AG09309 (cell line): ENCODE measurements at regions not wholly inside any gene's neighbourhood (a gene's known extent, or its start where the extent isn't known, plus 50 kb on each side); places are given as distances from the start of the nearest gene placed in this dataset.
A peak's percentile ranks its signal among the peaks of the same experiment; 100 is the strongest.

ENCODE experiments used
- DNase-seq: peaks from one replicate; pipeline ENCODE4 v3.0.0-alpha.2; 2010; ENCODE audit warnings: low read depth
- H3K4me3 ChIP-seq: 2 replicates; pipeline ENCODE4 v1.5.1; 2011; ENCODE audit warnings: mild to moderate bottlenecking, low read depth, low read length, moderate library complexity; ENCODE audit not compliant: control insufficient read depth
- TF ChIP-seq, protein P1 (sequence below): IDR thresholded peaks from 2 replicates; pipeline ENCODE4 v1.5.1; 2011; ENCODE audit warnings: mild to moderate bottlenecking, low read depth, low read length, inconsistent platforms; ENCODE audit not compliant: insufficient read depth, control insufficient read depth; ENCODE audit errors: missing control alignments

DNA sequence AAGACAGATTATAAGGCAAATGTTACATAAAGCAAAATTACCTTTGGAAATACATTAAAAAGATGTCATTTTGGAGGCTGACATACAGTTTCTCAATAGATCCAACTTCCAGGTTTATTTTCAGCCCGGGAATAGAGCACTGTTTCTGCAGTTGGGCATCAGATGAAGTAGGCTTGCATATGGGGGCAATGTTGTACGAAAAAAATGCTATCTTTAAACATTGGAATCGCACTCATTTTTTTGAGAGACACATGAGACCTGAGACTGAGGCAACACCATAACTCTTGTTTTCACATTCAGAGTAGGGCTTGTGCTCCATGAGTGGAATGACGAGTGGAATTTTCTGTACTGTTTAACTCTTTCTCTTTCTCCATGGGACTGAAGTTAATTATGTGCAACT is 122.4 kb upstream of the ZRANB2 start:
- TF ChIP-seq, protein P1, sequence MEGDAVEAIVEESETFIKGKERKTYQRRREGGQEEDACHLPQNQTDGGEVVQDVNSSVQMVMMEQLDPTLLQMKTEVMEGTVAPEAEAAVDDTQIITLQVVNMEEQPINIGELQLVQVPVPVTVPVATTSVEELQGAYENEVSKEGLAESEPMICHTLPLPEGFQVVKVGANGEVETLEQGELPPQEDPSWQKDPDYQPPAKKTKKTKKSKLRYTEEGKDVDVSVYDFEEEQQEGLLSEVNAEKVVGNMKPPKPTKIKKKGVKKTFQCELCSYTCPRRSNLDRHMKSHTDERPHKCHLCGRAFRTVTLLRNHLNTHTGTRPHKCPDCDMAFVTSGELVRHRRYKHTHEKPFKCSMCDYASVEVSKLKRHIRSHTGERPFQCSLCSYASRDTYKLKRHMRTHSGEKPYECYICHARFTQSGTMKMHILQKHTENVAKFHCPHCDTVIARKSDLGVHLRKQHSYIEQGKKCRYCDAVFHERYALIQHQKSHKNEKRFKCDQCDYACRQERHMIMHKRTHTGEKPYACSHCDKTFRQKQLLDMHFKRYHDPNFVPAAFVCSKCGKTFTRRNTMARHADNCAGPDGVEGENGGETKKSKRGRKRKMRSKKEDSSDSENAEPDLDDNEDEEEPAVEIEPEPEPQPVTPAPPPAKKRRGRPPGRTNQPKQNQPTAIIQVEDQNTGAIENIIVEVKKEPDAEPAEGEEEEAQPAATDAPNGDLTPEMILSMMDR, result no peak
- H3K4me3 ChIP-seq, result no peak overlapping the region
- DNase-seq, result no peak

DNA sequence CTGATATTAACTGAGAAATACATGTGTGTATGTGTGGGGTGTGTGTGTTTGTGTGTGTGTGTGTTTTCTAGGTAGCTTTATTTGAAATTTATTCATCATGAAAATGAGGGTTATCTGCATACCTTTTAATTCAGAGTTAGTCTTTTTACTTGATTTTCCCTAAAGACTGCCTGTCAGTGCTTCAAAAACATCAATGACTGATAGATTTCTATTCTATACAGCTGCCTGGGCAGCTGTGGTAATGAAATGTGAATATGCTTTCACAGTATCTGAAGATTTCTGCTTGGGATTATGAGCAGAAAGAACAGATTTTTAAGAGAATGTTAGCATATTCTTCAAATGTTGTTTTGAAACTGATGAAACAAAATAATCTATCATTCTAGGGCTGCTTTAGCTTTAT is 119.7 kb upstream of the ZRANB2 start:
- no peak overlapping the region for H3K4me3 ChIP-seq
- TF ChIP-seq, protein P1, result no peak
- no peak for DNase-seq

DNA sequence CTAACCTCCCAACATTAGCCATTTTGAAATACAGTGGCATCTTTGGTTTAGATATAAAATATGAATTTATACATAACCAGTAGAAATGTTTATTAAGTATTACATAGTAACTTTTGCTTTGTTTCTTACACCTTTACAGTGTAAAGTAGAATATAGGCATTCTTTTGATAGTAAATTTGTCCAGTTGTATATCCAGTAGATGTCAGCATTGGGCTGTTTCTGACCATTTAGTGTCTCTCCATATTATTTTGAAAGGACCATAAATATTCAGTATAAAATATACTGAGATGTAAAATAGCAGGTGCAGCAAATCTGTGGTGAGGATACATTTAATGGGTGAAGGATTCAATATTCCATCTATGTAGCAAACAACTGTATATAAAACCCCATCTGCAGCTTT is 115.8 kb upstream of the ZRANB2 start:
- DNase-seq, result no peak
- TF ChIP-seq, protein P1, result peak; percentile 45

DNA sequence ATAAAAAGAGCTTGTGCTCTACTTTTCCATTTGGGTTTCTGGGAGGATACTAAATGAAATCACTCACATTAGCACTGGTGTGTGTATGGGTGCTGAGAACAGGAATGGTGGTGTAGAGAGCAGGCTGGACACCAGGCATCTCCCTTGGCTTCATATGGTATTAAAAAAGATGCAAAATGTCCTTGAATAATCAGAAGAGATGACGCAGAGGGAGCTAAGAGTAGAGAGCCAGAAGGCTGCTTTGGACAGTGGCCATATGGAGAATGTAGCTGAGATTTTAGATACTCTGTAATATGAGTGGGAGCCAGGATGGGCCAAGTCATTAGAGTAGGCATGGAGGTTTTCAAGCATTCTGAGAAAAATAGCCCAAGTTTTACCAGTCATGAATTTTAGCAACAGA is 112.3 kb upstream of the ZRANB2 start:
- DNase-seq, result no peak
- no peak overlapping the region for H3K4me3 ChIP-seq
- TF ChIP-seq, protein P1, result no peak

More for the DNA sequence above, 115.8 kb upstream of the ZRANB2 start:
- H3K4me3 ChIP-seq, result no peak overlapping the region

DNA sequence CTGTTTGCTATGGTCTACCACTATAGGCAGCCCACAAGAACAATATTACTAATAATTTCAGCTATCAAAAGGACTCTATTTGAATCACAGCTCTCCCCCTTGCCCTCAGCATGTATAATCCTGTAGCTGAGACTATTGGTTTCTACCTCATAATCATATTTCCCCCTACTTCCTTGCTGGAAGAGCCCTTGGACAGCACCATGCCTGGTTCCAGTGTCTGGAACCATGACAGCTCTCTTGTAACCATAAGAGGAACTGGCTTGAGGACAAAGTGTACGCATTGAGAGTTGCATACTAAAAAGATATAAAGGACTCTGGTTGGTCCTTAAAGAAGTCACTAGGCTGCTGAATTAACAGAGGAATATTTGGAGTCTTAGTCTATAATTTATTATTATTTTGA is 110.7 kb upstream of the ZRANB2 start:
- DNase-seq, result no peak
- TF ChIP-seq, protein P1, result no peak
- no peak overlapping the region for H3K4me3 ChIP-seq

DNA sequence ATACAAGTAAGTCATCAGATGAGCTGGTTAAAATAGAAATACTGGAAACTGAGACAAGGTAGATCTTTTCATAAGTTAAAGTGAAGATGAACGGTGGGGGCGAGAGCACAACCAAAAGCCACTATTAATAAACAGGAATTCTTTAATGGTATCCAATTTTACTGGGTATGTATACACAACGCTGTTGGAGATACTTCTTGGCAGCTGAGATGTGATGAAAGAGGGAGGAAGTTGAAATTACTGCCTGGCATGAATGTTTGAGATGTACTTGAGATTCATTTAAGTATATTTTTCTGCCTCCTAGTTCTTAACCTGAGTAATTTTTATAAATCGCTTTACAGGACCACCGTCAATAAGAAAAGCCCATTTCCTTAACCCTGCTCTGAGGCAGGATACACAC is 110.0 kb upstream of the ZRANB2 start:
- TF ChIP-seq, protein P1, result no peak
- no peak for DNase-seq

DNA sequence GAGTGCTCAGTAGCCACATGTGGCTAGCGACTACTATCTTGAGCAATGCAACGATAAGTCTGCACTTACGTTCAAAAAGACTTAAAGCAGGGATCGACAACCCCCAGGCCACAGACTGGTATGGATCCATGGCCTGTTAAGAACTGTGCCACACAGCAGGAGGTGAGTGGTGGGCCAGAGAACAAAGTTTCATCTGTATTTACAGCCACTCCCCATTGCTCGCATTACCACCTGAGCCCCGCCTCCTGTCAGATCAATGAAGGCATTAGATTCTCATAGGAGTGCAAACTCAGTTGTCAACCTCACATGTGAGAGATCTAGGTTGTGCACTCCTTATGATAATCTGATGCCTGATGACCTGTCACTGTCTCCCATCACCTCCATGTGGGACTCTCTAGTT is 103.6 kb upstream of the ZRANB2 start:
- DNase-seq, result no peak

More for the DNA sequence above, 110.0 kb upstream of the ZRANB2 start:
- no peak overlapping the region for H3K4me3 ChIP-seq

More for the DNA sequence above, 103.6 kb upstream of the ZRANB2 start:
- no peak overlapping the region for H3K4me3 ChIP-seq
- TF ChIP-seq, protein P1, result no peak
